ENCODE measurements at regions not wholly inside any gene's neighbourhood (a gene's known extent, or its start where the extent isn't known, plus 50 kb on each side); places are given as distances from the start of the nearest gene placed in this dataset.

GRCh38 chr3:13139471-13140065 is 66.3 kb upstream of the IQSEC1 start:
- TF ChIP-seq CTCF (IDR thresholded peaks at IDR 0.05): no peak
- TF ChIP-seq EP300 (IDR thresholded peaks at IDR 0.05): no peak

Measured in gastroesophageal sphincter (tissue), 3 donors.